ENCODE measurements at regions not wholly inside any gene's neighbourhood (a gene's known extent, or its start where the extent isn't known, plus 50 kb on each side); places are given as distances from the start of the nearest gene placed in this dataset.

DNA sequence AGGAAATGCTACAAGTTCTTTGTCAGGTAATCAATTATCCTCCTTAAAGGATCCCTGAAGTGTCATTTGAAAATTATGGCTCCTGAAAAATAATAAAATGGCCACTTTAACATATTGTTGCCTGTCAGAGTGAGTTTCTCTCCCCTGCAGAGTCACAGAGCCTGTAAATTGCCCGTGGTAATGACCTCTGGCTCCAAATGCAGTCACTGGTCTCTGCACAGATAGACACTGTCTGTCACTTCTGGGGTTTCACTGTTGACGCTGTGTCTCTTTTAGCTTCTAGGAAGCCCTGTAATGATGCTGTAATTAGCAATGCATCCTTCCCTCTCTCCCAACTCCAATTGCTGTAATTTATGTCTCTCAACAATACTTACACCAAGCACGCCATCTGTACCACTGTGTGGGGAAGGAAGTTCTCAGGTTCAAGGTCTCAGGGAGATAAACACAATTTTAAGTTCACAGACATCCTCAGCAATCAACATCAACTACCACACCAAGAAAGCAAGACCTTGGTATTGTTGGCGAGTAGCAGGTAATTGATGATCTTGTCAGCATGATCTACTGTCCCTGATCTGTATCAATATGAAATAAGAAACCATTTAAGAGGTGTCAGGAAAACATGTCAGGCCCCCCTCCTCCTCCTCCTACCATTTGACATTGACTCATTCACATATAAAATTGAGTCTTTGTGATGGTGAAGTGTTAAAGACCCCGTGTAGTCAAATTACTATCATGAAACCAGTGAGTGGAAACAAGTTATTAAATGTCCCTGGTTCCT is 91.2 kb upstream of the SULF2 start:
- no peak overlapping the region for H3K9ac ChIP-seq (ENCODE audit: low read length)
- H3K4me1 ChIP-seq (ENCODE audit: control insufficient read depth, insufficient read depth, low read length) = no peaks in the 10 kb centered on the region
- no peak overlapping the region for H3K27ac ChIP-seq (ENCODE audit: low read depth, low read length)
- H3K4me3 ChIP-seq (ENCODE audit: low read length) = no peak overlapping the region
- no peaks in the 10 kb centered on the region for H3K27me3 ChIP-seq (ENCODE audit: control insufficient read depth, insufficient read depth, low read length)
- no peaks in the 10 kb centered on the region for H3K36me3 ChIP-seq (ENCODE audit: control insufficient read depth, insufficient read depth, low read length)

DNA sequence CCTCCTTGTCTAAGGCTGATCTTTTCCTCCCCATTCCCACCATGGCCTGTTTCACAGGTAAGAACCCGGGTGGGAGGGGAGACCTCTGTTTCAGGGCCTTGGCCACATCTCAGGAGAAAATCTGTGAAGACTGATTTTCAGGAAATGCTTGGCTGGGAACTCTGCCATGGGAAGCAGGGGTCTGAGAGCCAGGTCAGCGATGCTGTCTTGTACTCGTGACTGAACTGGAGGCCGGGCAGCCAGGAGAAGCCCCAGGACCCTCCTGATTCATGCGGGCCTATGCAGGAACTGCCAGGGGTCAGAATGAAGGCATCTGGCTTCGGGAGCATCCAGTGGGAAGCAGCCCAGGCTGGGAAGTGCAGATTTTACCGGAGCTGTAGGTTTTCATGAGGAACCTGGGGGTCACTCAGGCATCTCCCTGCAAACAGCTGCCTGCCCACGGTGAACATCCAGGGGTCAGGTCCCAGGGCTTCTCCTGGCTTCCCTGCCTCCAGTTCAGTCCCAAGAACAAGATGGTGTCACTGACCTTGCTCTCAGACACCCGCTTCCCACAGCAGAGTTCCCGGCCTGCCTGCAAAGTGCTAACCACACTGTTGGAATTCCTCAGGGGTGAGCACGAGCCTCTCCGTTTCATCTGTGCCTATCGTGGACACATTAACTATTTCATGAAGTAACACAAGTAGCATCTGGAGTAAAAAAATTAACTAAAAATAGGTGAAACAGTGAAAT is 90.2 kb upstream of the SULF2 start:
- Histone ChIP-seq H3K27me3 (ENCODE audit: control insufficient read depth, insufficient read depth, low read length) (no peaks in the 10 kb centered on the region), H3K9ac (ENCODE audit: low read length) (no peak overlapping the region), H3K36me3 (ENCODE audit: control insufficient read depth, insufficient read depth, low read length) (no peaks in the 10 kb centered on the region), H3K4me1 (ENCODE audit: control insufficient read depth, insufficient read depth, low read length) (no peaks in the 10 kb centered on the region), H3K4me3 (ENCODE audit: low read length) (no peak overlapping the region), H3K27ac (ENCODE audit: low read depth, low read length) (no peak overlapping the region)

DNA sequence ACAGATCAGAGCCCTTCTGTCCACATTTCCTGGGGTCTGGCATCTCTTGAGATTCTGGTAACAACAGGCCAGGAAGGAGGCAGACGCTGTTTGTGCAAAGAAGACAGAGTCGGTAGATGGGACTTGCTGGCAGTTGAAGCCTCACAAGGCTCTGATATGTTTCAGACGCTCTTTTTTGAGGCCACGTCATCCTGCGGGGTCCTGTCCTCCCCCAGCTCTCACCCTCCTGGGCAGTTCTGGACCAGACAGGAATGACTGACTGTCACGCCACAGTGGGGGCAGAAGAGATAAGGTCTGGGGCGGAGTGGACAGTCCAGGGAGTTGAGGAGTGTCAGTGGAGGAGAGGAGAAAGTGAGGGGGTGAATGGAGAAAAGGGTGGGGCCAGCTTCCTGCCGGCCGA is 87.1 kb upstream of the SULF2 start:
- Histone ChIP-seq H3K27me3 (ENCODE audit: control insufficient read depth, insufficient read depth, low read length) (no peaks in the 10 kb centered on the region), H3K4me1 (ENCODE audit: control insufficient read depth, insufficient read depth, low read length) (no peaks in the 10 kb centered on the region), H3K4me3 (ENCODE audit: low read length) (no peak overlapping the region), H3K36me3 (ENCODE audit: control insufficient read depth, insufficient read depth, low read length) (no peaks in the 10 kb centered on the region), H3K27ac (ENCODE audit: low read depth, low read length) (no peak overlapping the region), H3K9ac (ENCODE audit: low read length) (no peak overlapping the region)

DNA sequence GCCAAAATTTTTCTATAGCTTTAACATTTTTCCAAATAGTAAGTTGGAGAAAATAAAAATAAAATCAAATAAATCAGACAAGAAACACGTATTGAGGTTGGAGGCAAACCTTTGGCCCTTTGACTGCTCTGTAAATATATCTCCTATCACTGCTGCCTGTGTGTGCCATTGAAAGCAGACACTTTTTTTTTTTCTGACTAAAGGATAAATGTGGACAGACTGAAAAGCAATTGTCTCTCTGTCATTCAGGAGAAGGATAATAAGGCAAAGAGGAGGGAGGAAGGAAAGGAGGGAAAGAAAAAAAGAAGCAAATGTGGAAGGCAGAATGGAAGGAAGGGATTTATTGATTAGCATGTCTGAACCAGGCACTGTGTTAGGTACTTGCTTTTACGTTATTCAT is 85.2 kb upstream of the SULF2 start:
- H3K4me3 ChIP-seq (ENCODE audit: low read length) = no peak overlapping the region
- no peaks in the 10 kb centered on the region for H3K36me3 ChIP-seq (ENCODE audit: control insufficient read depth, insufficient read depth, low read length)
- no peaks in the 10 kb centered on the region for H3K27me3 ChIP-seq (ENCODE audit: control insufficient read depth, insufficient read depth, low read length)
- no peaks in the 10 kb centered on the region for H3K4me1 ChIP-seq (ENCODE audit: control insufficient read depth, insufficient read depth, low read length)
- H3K27ac ChIP-seq (ENCODE audit: low read depth, low read length) = no peak overlapping the region
- H3K9ac ChIP-seq (ENCODE audit: low read length) = no peak overlapping the region

DNA sequence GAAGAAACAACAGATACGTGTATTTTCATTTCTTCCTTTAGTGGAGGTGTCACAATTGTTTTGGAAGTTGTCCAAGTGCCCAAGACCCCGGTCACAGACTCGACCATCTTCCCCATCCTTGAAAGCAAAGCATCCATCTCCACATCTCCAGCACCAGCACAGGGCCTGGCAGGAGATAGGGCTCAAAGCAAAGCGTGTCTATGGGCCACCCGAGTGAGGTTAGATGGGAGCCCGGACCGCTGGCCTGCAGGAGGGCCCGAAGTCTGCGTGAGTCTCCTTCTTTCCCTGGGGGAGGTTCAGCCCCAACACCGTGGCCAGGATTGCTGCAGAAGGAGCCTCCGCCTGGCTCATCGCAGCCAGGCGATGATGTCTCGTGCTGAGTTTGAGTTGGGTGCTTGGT is 83.5 kb upstream of the SULF2 start:
- Histone ChIP-seq H3K9ac (ENCODE audit: low read length) (no peak overlapping the region), H3K27me3 (ENCODE audit: control insufficient read depth, insufficient read depth, low read length) (no peaks in the 10 kb centered on the region), H3K36me3 (ENCODE audit: control insufficient read depth, insufficient read depth, low read length) (no peaks in the 10 kb centered on the region), H3K4me1 (ENCODE audit: control insufficient read depth, insufficient read depth, low read length) (no peaks in the 10 kb centered on the region), H3K27ac (ENCODE audit: low read depth, low read length) (no peak overlapping the region), H3K4me3 (ENCODE audit: low read length) (no peak overlapping the region)

DNA sequence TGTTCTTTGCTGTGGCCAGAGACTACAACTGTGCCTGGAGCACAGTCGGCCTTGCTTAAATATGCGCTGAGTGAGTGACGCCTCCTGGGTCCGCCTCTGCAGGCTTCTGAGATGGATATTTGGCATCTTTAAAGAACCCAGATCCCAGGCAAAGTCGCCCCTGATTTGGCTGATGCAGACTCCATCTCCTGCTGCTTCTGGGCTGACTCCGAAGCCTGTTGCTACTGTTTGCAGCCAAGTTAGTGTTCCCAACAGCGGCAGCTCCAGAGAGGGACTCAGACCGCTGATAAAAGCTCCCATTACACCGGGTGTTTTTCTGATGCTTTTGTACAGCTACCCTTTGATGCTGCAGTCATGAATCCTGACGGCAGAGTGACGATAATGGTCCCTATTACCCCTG is 83.0 kb upstream of the SULF2 start:
- H3K4me1 ChIP-seq (ENCODE audit: control insufficient read depth, insufficient read depth, low read length) = no peaks in the 10 kb centered on the region
- no peaks in the 10 kb centered on the region for H3K27me3 ChIP-seq (ENCODE audit: control insufficient read depth, insufficient read depth, low read length)
- no peak overlapping the region for H3K9ac ChIP-seq (ENCODE audit: low read length)
- H3K36me3 ChIP-seq (ENCODE audit: control insufficient read depth, insufficient read depth, low read length) = no peaks in the 10 kb centered on the region
- no peak overlapping the region for H3K4me3 ChIP-seq (ENCODE audit: low read length)
- no peak overlapping the region for H3K27ac ChIP-seq (ENCODE audit: low read depth, low read length)

DNA sequence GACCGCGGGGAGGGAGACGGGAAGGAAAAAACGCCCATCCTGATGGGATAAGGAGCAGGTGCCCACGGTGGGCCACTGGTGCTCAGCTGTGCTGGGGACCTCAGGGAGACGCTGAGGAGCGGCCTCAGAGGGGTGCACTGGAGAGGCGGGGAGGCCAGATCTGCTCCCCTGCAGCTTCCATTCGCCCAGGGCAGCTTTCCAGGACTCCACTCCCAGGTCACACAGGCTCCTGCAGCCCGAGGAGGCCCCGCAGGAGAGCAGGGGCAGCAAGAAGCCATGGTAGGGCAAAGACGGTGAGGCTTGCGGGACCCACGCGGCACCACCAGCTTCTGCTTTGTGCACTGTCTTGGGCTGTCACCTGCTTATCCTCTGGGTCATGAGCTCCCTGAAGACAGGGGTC is 82.5 kb upstream of the SULF2 start:
- no peaks in the 10 kb centered on the region for H3K36me3 ChIP-seq (ENCODE audit: control insufficient read depth, insufficient read depth, low read length)

DNA sequence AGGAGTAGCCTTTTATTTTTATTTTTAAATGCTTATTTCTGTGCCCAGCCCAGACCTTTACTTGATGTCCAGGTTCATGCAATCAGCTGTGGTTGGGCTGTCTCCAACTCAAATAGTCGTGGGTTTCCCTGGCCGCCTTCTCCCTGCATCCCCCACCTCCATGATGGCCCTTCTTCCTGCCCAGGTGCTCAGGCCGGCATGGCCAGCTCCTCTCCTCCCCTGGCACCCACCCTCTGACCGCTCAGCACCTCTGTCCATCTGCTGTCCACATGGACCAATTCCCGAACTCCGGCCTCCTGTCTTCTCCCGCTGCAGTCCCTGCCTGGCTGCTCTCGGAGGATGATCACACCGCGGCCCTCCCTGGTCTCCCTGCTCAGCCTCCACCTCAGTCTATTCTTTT is 81.2 kb upstream of the SULF2 start:
- H3K4me3 ChIP-seq (ENCODE audit: low read length) = no peak overlapping the region
- H3K27me3 ChIP-seq (ENCODE audit: control insufficient read depth, insufficient read depth, low read length) = no peaks in the 10 kb centered on the region
- H3K27ac ChIP-seq (ENCODE audit: low read depth, low read length) = no peak overlapping the region
- no peaks in the 10 kb centered on the region for H3K4me1 ChIP-seq (ENCODE audit: control insufficient read depth, insufficient read depth, low read length)
- H3K36me3 ChIP-seq (ENCODE audit: control insufficient read depth, insufficient read depth, low read length) = no peaks in the 10 kb centered on the region
- no peak overlapping the region for H3K9ac ChIP-seq (ENCODE audit: low read length)

More for the DNA sequence above, 82.5 kb upstream of the SULF2 start:
- H3K27me3 ChIP-seq (ENCODE audit: control insufficient read depth, insufficient read depth, low read length) = no peaks in the 10 kb centered on the region
- H3K9ac ChIP-seq (ENCODE audit: low read length) = no peak overlapping the region
- H3K4me1 ChIP-seq (ENCODE audit: control insufficient read depth, insufficient read depth, low read length) = no peaks in the 10 kb centered on the region
- H3K4me3 ChIP-seq (ENCODE audit: low read length) = no peak overlapping the region
- no peak overlapping the region for H3K27ac ChIP-seq (ENCODE audit: low read depth, low read length)

DNA sequence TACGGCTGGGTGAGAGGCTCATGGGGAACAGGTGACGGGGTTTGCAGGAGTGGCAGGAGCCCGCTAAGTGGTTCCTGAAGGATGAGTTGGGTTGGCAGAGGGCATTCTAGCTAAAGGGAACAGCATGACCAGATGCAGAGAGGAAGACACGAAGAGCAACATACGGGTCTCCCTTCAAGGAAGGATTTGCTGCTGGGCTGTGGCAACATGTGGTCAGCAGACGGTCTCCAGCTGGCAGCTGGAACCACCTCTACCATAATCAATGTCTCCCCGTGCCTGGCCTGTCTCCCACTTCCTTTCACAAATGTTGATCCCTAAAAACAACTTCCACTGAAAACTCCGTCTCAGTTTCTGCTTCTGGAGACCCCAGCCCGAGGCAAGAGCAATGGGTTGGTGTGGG is 80.6 kb upstream of the SULF2 start:
- Histone ChIP-seq H3K4me3 (ENCODE audit: low read length) (no peak overlapping the region), H3K27ac (ENCODE audit: low read depth, low read length) (no peak overlapping the region), H3K4me1 (ENCODE audit: control insufficient read depth, insufficient read depth, low read length) (no peaks in the 10 kb centered on the region), H3K36me3 (ENCODE audit: control insufficient read depth, insufficient read depth, low read length) (no peaks in the 10 kb centered on the region), H3K27me3 (ENCODE audit: control insufficient read depth, insufficient read depth, low read length) (no peaks in the 10 kb centered on the region), H3K9ac (ENCODE audit: low read length) (no peak overlapping the region)

DNA sequence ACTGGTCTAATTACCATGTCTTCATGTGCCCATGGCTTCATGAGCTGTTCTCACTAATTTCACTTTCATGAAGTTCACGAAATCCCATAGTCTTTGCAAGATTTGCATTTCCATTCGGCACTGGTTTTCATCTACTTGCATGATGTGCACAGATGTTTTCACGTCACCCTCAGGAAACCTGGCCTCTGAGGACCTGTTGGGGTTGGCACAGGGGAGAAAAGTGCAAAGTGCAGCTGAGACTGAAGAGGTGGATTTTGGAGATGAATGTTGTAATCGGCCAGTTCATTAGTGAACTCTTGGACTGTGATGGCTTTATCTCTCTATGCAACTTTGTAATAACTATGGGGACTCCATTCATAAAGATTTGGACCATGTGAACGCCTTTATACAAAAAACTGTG is 80.2 kb upstream of the SULF2 start:
- H3K36me3 ChIP-seq (ENCODE audit: control insufficient read depth, insufficient read depth, low read length) = no peaks in the 10 kb centered on the region
- no peak overlapping the region for H3K27ac ChIP-seq (ENCODE audit: low read depth, low read length)
- H3K27me3 ChIP-seq (ENCODE audit: control insufficient read depth, insufficient read depth, low read length) = no peaks in the 10 kb centered on the region
- H3K4me3 ChIP-seq (ENCODE audit: low read length) = no peak overlapping the region
- no peak overlapping the region for H3K9ac ChIP-seq (ENCODE audit: low read length)
- no peaks in the 10 kb centered on the region for H3K4me1 ChIP-seq (ENCODE audit: control insufficient read depth, insufficient read depth, low read length)

DNA sequence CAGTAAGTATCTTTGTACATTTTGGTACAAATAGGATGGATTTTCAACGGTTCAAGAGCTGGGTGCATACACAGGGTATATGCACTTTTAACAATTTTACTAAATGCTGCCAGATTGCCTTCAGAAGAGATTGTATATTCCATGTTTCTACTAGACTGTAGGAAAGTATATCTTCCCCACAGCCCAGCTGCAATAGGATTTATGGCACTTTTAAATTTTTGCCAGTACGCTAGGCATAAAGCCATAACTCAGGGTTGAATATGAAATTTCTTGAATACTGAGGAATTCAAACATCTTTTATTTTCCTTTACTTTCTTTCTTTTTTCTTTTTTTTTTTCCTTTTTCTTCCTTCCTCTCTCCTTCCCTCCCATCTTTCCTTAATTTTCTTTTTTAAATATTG is 78.7 kb upstream of the SULF2 start:
- H3K27ac ChIP-seq (ENCODE audit: low read depth, low read length) = no peak overlapping the region
- H3K36me3 ChIP-seq (ENCODE audit: control insufficient read depth, insufficient read depth, low read length) = no peaks in the 10 kb centered on the region
- no peak overlapping the region for H3K9ac ChIP-seq (ENCODE audit: low read length)
- H3K27me3 ChIP-seq (ENCODE audit: control insufficient read depth, insufficient read depth, low read length) = no peaks in the 10 kb centered on the region
- no peak overlapping the region for H3K4me3 ChIP-seq (ENCODE audit: low read length)
- H3K4me1 ChIP-seq (ENCODE audit: control insufficient read depth, insufficient read depth, low read length) = no peaks in the 10 kb centered on the region

DNA sequence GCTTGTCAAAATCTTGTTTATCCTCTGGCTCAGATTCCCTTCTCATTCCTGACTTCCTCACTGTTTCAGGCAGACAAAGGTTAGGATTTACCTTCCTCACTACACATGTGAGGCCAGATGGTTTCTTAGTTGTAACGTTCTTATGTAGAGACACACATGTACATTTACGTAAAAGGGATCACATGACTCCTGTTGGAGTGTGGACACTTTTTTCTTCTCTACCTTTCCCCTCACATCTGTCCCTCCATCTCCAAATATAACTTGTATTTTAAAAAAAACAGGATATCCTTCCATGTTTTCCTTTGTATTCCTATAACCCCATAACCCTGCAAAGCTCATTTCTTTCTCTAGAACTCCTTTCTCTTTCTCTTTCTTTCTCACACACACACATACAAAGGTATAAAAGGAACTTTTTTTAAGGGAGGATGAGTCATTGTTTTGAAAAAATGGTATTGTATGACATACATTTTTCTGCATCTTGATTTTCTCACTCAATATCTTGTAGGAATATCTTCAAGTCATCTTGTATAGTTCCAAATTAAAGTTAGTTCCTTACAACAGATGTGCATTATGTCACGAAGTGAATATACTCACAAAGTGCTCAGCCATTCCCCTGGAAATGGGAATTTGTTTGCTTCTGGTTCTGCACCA is 78.2 kb upstream of the SULF2 start:
- Histone ChIP-seq H3K4me1 (ENCODE audit: control insufficient read depth, insufficient read depth, low read length) (peaks cover 4% of the 10 kb centered on the region), H3K36me3 (ENCODE audit: control insufficient read depth, insufficient read depth, low read length) (no peaks in the 10 kb centered on the region), H3K27me3 (ENCODE audit: control insufficient read depth, insufficient read depth, low read length) (no peaks in the 10 kb centered on the region), H3K27ac (ENCODE audit: low read depth, low read length) (no peak overlapping the region), H3K9ac (ENCODE audit: low read length) (no peak overlapping the region), H3K4me3 (ENCODE audit: low read length) (no peak overlapping the region)
